GM21619 (cell line): ENCODE measurements at regions not wholly inside any gene's neighbourhood (a gene's known extent, or its start where the extent isn't known, plus 50 kb on each side); places are given as distances from the start of the nearest gene placed in this dataset.
A peak's percentile ranks its signal among the peaks of the same experiment; 100 is the strongest.

ENCODE experiments used
- ATAC-seq: cut with Tn5 transposase; IDR thresholded peaks from one replicate; pipeline ENCODE4 v1.9.1; 2021; ENCODE audit not compliant: unreplicated experiment

- ATAC-seq = no peak
Measured at GRCh38 chr7:134391223-134391622, 67.7 kb downstream of the AKR1B1 start.

DNA sequence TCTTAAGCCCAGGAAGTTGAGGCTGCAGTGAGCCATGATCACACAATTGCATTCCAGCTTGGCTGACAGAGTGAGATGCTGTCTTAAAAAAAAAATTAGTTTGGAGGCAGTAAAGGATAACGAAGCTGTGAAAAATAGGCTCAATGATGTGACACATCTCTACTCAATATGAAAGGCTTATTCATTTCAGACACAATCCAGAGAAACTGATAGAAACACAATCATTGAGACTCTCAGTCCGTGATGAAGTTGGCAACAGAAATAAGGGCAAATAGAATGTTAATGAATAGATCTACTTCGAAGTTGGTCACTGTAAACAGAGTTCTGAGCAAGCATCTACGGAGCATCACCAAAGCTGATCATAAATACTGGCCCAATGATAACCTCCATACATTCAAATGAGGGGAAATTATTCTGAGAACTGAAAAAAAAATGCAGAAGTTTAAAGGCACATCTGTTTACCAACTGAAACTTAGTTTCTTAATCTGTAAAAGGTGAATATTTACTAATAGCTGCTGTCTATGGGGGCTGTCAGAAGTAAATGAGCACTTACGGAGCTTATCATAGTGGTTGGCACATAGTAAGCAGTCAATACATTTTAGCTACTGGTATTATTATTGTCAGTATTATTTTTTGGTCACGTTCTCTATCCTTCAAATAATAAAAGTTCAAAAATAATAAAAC, 70.4 kb downstream of the AKR1B1 start:
- ATAC-seq = peak; percentile 42

DNA sequence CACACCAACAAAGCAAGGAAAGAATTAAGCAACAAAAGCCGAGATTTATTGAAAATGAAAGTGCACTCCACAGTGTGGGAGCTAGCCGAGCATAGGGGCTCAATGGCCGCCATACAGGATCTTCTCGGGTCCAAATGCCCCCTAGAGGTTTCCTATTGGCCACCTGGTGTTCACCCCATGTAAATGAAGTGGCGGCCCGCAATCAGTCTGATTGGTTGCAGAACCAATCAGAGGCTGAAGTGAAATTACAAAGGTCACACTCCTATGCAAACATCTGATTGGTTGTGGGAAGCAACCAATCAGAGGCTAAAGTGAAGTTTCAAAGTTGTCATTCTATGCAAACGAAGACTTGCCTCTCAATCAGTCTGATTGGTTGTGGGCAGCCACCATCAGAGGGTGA, 61.8 kb upstream of the SLC35B4 start:
- no peak for ATAC-seq

DNA sequence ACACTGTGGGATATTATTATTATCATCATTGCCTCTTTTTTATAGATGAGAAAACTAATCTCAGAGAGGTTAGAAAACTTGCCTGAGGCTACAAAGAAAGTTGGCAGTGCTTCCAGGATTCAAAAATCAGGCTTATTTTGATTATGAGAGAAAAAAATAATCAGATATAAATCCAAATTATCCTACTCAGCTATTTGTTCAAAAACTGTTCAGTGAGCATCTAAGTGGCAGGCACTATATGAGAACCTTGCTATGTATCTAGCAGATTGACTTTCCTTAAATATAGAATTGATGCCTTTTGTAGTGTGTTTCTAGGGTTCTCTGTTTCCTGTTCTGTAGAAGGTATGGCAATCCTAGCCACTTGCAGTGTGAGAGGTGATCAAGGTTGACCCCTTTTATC, 60.0 kb upstream of the SLC35B4 start:
- no peak for ATAC-seq

DNA sequence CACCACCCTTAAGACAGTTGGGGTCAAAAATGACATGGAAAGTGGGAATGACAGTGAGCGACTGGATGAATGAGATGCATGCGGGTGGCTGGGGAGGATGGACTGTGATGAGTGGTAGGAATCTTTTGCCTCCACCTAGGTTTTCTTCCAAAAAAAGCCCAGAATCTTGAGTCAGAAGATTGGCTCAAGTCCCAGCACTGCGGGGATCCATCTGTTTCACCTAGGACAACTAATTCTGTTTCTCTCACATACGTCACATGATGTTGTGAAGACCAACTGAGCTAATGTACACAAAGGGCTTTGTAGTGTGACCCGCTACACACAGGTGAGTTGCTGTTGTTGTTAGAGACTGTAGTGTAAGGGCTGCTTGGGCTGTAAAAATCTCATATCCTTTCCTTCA, 58.5 kb upstream of the SLC35B4 start:
- ATAC-seq = no peak

DNA sequence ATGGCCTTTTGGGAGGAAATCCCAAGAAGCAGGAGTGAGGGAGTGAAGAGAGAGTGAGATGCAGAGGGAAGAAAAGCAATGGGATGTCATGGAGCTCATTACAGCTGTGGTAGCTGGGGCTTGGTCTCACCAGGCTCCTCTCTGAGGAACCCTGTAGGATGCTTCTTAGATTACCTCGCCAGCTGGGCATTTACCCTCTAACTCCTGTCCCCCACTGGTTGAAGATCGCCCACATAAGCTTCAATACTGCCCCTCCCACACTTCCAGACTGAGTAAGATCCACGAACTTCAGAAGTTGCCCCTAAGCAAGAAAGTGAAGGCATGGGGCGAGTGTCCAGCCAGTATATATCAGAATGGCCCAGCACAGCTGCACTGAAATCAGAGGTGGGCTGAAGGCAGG, 58.1 kb upstream of the SLC35B4 start:
- no peak for ATAC-seq

DNA sequence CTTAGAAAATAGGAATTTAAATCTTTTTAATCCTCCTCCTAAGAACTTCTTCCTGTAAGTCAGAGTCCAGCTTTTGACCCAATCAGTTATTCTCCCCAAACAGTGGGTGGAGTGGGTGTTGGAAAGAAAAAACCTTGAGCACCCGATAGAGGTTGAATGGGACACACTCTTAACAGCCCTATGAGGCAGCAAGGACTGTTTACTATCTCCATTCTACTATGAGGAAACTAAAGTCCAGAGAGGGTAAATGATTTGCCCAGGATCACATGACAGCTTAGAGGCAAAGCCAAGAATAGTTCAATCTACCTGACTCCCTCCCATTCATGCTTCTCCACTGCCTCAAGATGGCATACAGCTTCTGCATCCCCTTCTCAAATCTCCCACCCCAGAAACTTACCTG, 57.6 kb upstream of the SLC35B4 start:
- no peak for ATAC-seq

DNA sequence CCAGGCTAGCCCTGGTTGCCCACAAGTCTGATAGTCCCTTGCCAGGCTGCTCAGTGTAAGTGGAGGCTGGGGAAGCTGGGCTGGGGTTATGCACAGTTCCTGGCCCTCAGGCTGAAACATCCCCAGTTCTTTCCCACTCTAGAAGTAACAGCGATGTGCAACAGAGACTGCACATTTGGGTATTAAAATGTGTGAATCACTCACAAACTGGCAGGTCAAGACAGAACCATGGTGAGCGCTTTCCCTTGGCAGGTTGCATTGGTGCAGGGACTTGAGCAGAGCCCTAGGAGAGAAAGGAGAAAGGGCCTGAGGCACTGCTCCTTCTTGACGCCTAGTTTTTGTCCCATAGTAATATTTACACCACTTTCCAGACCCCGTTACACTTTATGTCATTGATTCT, 56.1 kb upstream of the SLC35B4 start:
- ATAC-seq = no peak

GRCh38 chr7:134371971-134372370, 55.2 kb upstream of the SLC35B4 start:
- ATAC-seq = no peak

DNA sequence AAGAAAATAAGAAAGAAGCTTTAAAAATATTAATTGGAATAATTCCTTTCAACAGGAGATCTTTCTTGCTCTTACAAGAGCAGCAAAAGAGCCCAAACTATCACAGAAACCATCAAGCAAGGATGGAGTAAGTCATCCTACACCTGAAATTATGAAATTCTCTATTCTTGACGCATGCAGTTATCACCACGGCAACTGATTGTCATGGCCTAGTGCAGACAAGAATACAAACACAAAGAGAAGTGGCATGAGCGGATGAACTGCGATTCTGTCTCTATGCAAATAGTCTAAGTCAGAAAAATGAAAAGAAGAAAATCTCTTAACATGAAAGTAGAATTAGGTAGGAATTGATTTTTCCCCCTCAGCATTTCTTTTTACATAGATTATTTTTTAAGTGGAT, 54.8 kb upstream of the SLC35B4 start:
- ATAC-seq = no peak

GRCh38 chr7:134370135-134370534, 53.4 kb upstream of the SLC35B4 start:
- ATAC-seq = no peak

DNA sequence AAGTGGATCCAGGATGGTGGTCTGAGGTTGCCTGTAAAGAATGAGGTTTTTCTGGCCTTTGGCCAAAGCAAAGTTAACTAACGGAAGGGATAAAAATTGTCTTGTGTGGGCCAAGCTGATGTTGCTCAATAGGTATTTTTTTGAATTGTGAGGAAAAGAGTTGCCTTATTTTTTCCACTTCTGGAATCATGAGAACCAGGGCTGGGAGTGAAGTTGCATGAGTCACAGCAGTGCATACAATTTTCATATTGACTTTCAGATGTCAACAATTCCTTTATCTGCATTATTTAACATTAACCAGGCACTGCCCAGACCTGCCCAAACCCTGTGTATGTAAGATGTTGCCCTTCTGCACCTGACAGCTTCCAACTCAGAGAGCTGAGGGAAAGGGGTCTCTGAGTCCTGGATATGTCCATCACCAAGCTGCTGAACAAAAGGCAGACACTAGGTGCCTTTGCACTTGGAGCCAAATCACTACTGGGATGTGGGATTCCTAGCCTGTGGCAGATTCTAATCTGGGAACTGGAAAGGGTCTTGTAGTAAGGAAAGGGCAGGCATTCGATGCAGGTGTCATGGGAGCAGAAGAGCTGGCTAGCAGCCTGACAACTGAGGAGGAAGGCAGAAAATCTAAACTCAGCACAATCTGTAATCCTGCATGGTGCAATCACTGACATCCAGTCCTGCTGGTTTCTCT, 52.3 kb upstream of the SLC35B4 start:
- no peak for ATAC-seq

- no peak for ATAC-seq
Measured at GRCh38 chr7:134367956-134368749, 51.4 kb upstream of the SLC35B4 start.
